ENCODE measurements at regions not wholly inside any gene's neighbourhood (a gene's known extent, or its start where the extent isn't known, plus 50 kb on each side); places are given as distances from the start of the nearest gene placed in this dataset.

- no peak overlapping the region for H3K27ac ChIP-seq
- intact Hi-C loops (cut with DNase I), result no loop called here
- no peaks in the 10 kb centered on the region for H3K27me3 ChIP-seq
- no peak overlapping the region for H3K4me3 ChIP-seq
- DNase-seq, result no peak
- H3K4me1 ChIP-seq (ENCODE audit: insufficient read depth), result no peaks in the 10 kb centered on the region
- TF ChIP-seq, protein P1, sequence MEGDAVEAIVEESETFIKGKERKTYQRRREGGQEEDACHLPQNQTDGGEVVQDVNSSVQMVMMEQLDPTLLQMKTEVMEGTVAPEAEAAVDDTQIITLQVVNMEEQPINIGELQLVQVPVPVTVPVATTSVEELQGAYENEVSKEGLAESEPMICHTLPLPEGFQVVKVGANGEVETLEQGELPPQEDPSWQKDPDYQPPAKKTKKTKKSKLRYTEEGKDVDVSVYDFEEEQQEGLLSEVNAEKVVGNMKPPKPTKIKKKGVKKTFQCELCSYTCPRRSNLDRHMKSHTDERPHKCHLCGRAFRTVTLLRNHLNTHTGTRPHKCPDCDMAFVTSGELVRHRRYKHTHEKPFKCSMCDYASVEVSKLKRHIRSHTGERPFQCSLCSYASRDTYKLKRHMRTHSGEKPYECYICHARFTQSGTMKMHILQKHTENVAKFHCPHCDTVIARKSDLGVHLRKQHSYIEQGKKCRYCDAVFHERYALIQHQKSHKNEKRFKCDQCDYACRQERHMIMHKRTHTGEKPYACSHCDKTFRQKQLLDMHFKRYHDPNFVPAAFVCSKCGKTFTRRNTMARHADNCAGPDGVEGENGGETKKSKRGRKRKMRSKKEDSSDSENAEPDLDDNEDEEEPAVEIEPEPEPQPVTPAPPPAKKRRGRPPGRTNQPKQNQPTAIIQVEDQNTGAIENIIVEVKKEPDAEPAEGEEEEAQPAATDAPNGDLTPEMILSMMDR (IDR thresholded peaks at IDR 0.05), result no peak
- TF ChIP-seq EP300 (IDR thresholded peaks at IDR 0.05), result no peak
- no peak for TF ChIP-seq POLR2A (IDR thresholded peaks at IDR 0.05)
- H3K36me3 ChIP-seq, result no peaks in the 10 kb centered on the region
- 94 to 98% (median 96%) methylated on average over 7 of the region's 7 CpGs for WGBS, 3 donors
- no peaks in the 10 kb centered on the region for H3K9me3 ChIP-seq
Measured at GRCh38 chr9:79829566-79830302, 258.0 kb downstream of the TLE4 start.

DNA sequence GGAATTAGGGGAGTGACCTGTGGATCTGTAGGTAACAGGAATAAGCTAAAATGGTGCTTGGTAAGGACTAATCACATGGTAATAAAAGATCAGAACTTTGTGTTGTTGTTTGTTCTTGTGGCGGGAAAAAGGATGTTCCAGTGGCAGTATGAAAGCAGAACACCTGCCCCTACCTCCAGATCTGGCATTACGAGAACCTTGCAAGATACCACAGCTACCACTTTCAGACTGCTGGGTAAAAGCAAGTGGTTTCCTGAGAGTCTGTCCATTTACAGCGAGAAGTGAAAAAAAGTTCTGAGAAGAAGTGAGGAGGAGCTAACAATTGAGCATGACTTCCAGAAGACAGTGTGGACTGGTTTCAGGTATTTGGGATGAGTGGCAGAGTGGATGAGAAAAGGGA lies 252.5 kb downstream of the TLE4 start:
- intact Hi-C loops (cut with DNase I), result no loop called here
- TF ChIP-seq POLR2A (IDR thresholded peaks at IDR 0.05) (no peak), EP300 (IDR thresholded peaks at IDR 0.05) (no peak)
- TF ChIP-seq, protein P1 (IDR thresholded peaks at IDR 0.05), result no peak
- Histone ChIP-seq H3K4me3 (no peak overlapping the region), H3K36me3 (no peaks in the 10 kb centered on the region), H3K9me3 (no peaks in the 10 kb centered on the region), H3K27ac (no peak overlapping the region), H3K27me3 (no peaks in the 10 kb centered on the region), H3K4me1 (ENCODE audit: insufficient read depth) (peaks cover 6% of the 10 kb centered on the region)
- 94 to 95% (median 95%) methylated on average over 3 of the region's 3 CpGs for WGBS, 3 donors
- DNase-seq, result no peak

- 60 to 78% (median 66%) methylated on average over 6 of the region's 6 CpGs for WGBS, 3 donors
- Histone ChIP-seq H3K4me3 (no peak overlapping the region), H3K27me3 (no peaks in the 10 kb centered on the region), H3K9me3 (no peaks in the 10 kb centered on the region), H3K27ac (no peak overlapping the region), H3K4me1 (ENCODE audit: insufficient read depth) (peaks cover 7% of the 10 kb centered on the region), H3K36me3 (no peaks in the 10 kb centered on the region)
- DNase-seq, result no peak
- no peak for TF ChIP-seq EP300 (IDR thresholded peaks at IDR 0.05)
- TF ChIP-seq POLR2A (IDR thresholded peaks at IDR 0.05), result no peak
- TF ChIP-seq, protein P1 (IDR thresholded peaks at IDR 0.05), result no peak
- intact Hi-C loops (cut with DNase I), result loop anchor here in 2 of 4 donors (10.0 kb wide), 1 partner anchor 243 kb away; the partner anchor contains the start of gene TLE4 (in 2 of the 2)
Measured at GRCh38 chr9:79817438-79818004, 245.8 kb downstream of the TLE4 start.

DNA sequence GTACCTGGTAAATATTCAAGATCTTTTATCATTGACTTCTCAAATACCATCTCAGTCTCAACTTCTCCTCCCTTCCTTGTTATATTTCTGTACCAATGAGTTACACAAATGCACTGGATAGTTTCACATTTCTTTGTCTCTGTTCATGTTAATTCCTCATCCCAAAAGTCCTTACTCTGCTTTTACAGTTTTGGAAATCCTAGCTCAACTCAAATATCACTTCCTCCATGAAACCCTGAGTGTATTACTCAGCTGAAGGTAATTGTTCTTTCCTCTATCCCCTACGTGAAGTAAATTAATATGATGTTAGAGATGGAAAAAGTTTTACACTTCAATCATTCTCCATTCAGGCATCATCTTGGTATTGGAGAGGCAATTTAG lies 241.5 kb downstream of the TLE4 start:
- Histone ChIP-seq H3K4me1 (ENCODE audit: insufficient read depth) (peaks cover 3% of the 10 kb centered on the region), H3K27ac (peak overlapping the region in 1 of 2 donors; percentile 28), H3K36me3 (no peaks in the 10 kb centered on the region), H3K9me3 (no peaks in the 10 kb centered on the region), H3K4me3 (no peak overlapping the region), H3K27me3 (no peaks in the 10 kb centered on the region)
- TF ChIP-seq POLR2A (IDR thresholded peaks at IDR 0.05) (no peak), EP300 (IDR thresholded peaks at IDR 0.05) (no peak)
- TF ChIP-seq, protein P1 (IDR thresholded peaks at IDR 0.05), result no peak
- WGBS, 3 donors, result 66 to 76% (median 68%) methylated on average over 1 of the region's 1 CpG
- intact Hi-C loops (cut with DNase I), result loop anchor here in 2 of 4 donors (10.0 kb wide), 1 partner anchor 238 kb away; the partner anchor contains the start of gene TLE4 (in 2 of the 2)
- no peak for DNase-seq
